HG02852 (cell line): ENCODE measurements at regions not wholly inside any gene's neighbourhood (a gene's known extent, or its start where the extent isn't known, plus 50 kb on each side); places are given as distances from the start of the nearest gene placed in this dataset.
"Not testable (repeated sequence)": the region's sequence is repeated elsewhere in the genome, so short reads cannot be mapped to it uniquely, and the experiment has no call there.

Experiments used
- ATAC-seq: cut with Tn5 transposase; IDR thresholded peaks from one replicate; pipeline ENCODE4 v1.9.1; 2021; ENCODE audit warnings: mild to moderate bottlenecking, moderate library complexity; ENCODE audit not compliant: unreplicated experiment

DNA sequence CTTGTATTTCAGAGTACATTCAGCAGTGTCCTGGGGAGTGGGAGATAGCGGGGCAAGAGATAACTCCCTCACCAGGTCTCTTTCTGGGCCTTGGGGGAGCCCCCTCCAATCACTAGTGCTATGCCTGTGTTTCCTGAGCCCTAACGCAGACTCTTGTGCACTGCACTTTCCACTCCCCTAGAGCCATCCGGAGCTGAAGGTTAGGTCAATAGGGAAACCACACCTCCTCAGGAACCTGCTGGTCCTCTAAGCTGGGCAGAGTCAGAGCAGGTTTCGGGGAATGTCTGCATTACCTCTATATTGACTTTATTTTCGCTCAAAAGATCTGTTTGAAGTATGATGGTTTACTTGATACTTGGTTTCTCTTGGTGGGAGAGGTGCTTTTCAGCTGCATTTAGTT lies 617.0 kb upstream of the ROBO1 start:
- no peak for ATAC-seq

DNA sequence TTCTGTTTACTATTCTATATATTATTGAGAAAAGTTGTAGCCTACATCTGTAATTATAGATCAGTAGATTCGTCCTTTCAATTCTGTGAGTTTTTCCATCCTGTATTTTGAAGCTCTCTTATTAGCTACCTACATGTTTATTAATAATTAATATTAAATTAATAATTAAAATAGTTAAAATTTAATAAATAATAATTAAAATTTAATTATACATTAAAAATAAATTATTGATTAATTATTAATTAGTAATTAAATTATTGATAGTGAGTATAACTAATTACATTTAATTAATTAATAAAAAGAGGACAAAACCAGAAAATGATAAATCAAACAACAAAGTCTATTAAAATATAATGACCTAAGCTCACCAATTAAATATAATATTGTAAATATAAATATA lies 606.6 kb upstream of the ROBO1 start:
- ATAC-seq = no peak

DNA sequence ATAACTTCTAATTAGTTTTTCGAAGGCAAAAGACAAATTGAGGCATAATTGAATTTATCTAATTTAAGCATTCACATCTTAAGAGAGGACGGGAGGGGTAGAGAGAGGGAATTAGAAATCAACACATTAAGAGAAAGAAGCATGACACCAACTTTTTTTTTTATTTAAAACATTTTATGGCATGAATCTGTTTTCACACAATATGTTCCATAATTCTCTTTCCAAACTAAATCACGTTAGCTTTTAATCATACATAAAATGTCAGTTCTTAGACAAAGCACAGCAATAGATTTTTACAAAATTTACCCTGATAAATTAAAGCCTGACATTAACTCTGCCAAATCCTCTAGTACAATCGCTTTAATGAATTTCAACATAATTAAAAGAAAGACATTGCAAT lies 600.8 kb upstream of the ROBO1 start:
- ATAC-seq = no peak

DNA sequence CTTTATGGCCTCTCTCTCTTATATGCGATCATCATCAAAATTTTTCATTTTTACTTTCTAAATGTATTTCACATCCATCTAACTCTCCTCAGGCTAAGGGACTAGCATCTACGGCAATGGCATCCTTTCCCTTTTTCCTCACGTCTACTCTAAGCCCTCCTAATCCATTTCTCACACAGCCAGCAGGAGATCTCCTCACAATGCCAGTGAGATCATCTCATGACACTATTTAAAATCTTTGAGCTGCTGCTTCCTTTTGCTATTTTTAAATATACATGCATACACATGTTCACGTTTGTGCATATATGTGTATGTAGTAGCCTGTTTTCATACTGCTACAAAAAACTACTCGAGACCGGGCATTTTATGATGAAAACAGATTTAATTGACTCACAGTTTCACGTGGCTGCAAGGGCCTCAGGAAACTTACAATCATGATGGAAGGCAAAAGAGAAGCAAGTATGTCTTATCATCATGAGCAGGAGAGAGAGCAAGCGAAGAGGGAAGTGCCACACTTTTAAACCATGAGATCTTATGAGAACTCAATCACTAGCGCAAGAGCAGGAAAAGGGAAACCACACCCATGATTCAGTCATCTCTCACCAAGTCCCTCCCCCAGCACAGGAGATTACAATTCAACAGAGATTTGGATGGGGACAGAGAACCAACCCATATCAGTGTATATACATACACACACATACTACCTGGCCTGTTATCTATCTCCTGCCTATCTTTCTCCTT lies 599.2 kb upstream of the ROBO1 start:
- ATAC-seq = no peak

DNA sequence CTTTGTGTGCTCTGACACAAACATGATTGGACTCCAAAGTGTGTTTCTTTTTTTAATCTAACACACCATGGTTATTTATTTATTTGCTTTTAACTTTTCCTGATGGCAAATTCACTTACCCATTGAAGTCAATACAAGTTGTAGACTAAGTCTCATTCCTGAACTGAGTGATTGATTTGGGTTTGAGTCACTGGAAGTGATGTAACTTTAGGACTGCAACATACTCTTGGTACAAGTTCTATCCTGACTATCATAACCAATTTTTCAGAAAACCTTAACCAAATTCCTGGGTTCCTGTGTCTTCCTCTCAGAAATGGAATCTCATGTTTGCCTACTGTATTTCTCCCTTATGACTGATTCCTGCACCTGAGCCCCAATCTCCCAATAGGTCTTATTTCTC lies 590.0 kb upstream of the ROBO1 start:
- ATAC-seq = no peak

DNA sequence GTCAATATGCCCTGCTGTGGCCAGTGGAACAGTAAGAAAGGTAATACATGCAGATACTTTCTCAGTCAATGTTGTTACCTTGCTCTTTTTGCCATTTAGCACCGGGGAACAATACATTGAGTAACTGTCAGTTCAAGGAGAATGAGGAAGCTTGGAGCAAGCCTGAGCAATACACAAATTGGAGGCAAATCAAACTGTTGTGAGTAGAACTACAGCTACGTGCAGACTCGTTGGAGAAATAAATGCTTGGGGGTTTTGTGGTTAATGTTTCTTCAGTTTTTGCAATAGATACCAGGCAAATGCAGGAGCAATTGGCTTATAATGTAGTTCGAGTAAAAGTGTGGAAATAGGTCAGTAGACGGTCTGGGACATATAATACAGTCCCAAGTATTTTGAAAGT lies 587.3 kb upstream of the ROBO1 start:
- no peak for ATAC-seq

DNA sequence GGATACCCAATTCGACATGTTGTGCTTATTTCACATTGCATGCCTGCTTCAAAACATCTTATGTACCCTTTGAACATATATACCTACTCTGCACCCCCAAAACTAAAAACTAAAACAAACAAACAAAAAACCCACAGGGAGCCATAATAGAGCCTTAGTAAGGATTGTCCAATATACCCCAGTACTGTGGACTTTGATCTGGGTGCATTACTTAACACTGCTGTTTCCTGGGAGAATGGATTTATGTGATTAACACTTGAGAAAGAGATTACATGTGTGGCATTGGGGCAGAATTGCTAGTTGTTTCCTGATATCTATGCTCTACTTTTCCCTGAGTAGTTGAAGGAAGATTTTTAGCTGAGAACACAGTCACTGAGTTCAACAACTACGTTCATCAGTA lies 583.4 kb upstream of the ROBO1 start:
- no peak for ATAC-seq

DNA sequence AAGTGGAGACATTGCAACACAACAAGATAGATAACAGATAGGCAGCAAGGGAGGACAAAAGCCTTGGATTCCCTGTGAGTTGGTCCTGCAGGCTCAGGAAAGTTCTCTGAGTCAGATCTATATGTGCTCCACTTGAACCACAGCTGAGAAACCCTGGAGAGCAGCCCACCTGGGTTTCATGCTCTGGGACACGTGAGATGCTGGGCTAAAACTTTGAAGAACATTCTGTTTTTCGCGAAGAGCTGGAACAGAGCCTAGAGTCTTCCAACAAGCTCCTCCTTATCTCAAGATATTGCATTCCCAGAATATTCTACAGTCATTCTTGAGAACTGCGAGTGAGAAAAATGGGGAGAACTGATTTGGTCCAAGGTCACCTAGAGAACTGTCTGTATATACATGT lies 583.0 kb upstream of the ROBO1 start:
- no peak for ATAC-seq

DNA sequence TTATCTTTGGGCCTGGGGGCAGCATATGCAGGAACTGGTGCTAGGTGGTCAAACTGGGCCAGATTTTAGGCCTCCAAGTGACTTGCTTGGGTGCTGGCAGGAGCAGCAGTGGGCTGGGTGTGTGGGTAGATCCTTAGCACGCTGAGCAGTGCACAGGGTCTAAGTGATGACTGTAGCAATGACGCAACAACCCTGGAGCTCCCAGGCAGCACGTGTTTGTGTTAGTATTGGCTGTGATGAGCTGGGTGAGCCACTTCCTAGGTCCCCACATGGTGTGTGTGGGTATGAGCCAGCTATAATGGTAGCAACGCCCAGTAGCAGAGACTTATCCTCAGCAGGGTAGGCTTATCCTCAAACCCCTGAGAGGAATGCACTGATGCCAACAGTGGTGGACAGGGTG lies 570.6 kb upstream of the ROBO1 start:
- no peak for ATAC-seq

DNA sequence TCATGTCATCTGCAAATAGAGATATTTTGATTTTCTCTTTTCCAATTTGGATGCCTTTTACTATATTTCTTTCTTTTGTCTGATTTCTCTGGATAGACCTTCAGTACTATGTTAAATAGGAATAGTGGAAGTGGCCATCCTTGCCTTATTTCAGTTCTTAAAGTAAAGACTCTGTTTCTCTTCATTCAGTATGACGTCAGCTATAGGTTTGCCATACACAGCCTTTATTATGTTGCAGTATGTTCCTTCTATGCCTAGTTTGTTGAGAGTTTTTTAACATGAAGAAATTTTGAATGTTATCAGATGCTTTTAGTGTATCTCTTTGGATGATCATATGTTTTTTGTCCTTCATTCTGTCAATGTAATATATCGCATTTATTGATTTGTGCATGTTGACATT lies 566.7 kb upstream of the ROBO1 start:
- no peak for ATAC-seq

DNA sequence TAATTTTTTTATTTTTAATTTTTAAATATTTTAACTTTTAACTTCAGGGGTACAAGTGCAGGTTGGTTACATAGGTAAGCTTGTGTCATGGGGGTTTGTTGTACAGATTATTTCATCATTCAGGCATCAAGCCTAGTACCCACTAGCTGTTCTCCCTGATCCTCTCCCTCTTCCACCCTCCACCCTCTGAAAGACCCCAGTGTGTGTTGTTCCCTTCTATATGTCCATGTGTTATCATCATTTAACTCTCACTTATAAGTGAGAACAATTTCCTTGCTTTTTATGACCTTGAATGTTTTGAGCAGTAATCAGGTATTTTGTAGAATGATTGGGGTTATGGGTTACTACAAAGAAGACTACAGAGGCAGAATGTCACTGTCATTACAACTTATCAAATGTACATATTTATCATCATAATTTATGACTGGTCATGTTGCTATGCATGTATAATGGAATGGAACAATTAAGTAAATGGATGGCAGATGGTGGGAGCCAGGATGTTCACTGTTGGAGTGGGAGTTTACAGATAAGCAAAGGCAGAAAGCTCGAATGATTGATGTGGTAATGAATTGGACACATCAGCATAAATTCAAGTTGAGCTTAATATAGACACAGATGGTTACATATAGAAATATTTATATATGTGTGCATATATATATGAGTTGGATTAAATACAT lies 563.8 kb upstream of the ROBO1 start:
- no peak for ATAC-seq

DNA sequence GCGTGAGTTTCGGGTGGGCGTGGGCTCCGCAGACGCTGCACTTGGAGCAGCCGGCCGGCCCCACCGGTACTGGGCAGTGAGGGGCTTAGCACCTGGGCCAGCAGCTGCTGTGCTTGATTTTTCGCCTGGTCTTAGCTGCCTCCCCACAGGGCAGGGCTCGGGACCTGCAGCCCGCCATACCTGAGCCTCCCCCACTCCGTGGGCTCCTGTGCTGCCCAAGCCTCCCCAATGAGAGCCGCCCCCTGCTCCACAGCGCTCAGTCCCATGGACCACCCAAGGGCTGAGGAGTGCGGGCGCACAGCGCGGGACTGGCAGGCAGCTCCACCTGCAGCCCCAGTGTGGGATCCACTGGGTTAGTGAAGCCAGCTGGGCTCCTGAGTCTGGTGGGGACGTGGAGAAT lies 546.7 kb upstream of the ROBO1 start:
- ATAC-seq = not testable (repeated sequence)

DNA sequence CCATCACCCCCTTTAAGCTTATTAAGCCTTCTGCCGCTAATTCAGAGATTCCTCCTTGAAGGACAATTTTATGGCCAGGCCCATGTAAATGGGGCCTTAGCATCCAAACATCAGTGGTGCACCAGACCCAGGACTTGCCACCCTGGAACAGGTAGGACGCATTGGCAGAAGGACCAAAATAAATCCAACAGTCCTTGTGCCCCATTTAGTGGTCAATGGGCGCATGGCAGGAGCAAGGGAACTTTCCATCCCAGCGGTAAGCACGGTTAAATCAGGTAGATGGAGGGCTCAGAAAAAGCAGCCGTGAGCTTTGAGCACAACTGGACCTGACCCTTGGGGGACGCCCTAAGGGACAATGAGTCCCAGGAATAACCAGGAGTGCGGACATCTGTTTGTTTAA lies 540.8 kb upstream of the ROBO1 start:
- no peak for ATAC-seq

DNA sequence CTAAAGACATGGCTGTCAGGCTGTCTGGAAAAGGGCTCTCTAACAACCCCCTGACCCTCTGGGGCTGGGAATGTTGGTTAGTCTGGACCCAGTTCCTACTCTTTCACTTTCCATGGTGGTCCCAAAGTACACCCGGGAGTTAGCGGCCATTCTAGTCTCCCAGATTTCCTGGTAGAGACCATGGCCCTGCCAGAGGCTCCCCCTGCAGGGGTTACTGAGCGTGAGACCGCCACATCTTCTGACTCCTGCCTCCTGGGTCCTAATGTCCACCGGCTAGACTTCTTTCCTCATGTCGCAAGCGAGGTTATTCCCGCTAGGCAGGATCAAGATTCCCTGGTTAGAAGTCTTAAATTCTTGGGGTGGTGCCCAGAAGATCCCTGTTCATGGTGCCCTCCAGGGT lies 540.0 kb upstream of the ROBO1 start:
- ATAC-seq = no peak

DNA sequence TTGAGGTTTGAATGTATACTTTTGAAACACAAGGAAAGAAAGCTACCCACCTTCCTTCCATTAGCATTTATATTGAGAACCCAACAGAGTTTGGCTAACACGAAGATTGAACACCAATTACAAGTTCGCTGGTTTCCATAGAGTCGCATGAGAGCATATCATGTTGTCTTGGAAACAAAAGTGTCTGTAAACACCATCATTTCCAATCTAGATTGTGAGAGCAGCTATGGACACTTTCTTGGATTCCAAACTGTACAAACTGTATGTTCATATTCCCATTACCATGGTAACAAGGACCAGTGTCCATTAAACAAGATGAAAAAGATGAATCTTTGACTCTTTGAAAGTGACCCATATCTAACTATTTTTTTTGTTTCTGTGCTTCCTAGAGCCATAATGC lies 529.9 kb upstream of the ROBO1 start:
- no peak for ATAC-seq

DNA sequence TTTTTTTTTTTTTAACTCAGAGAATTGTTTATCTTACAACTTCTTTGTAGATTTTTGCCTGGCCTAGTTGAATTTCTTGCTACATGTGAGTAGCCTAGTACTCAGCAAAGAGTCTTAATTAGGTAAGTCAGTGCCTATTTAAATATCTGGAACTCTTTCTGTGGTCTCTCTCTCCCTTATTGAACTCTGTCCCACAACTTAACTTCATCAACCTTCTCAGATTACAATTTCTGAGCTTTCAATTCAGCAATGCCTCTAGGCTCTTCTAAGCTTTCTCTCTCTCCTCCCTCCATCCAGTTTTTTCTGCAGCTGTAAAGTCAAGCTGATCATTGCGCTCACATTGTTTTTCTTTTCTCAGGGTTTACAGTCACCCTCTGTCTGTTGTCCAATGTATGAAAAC lies 517.6 kb upstream of the ROBO1 start:
- no peak for ATAC-seq

DNA sequence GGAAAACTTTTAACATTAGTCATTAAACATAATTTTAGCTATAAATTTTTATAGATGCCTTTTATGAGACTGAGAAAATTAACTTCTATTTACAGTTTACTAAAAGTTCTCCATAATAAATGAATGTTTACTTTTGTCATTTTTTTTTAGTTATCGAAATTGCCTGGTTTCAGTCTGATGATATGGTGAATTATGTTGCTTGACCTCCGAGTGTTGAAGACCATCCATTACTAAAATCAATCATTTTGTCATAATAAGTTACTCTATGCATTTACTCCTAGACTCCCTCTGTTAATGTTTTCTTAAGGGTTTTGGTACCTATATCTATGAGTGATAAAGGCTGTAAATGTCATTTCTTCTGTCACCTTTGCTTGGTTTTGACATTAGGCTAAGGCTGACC lies 516.0 kb upstream of the ROBO1 start:
- no peak for ATAC-seq

DNA sequence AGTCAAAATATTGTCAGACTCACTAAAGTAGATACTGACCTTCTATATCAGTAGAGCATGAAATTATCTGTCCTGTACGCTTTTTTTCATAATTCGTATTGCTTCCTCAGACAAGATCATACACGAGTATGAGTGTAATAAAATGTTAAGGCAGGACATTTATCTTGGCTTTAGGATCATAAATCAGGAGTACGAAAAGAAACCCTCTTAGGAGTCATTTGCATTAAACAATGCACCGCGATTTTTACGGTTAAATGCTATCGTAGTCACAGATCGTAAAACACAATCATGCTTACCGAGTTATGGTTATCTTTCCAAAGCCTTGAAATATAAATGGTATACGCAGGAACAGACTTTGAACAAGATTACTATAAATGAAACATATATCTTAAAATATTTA lies 510.3 kb upstream of the ROBO1 start:
- ATAC-seq = no peak

DNA sequence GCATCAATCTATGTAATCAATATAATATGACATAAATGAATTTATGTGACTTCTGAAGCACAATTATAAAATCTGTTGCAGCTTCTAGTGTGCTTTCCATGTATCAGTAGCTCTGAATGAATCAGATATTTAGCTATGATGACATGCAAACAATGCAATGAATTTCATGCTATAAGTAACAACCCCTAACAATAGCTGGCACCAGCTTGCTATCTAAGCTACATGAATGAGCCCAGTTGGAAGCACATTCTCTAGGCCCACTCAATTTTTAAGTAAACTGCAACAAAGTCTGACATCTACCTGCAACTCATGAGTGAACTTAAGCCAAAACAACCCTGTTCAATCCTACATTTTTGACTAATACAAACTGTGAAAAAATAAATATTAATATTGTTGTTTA lies 507.3 kb upstream of the ROBO1 start:
- ATAC-seq = no peak

DNA sequence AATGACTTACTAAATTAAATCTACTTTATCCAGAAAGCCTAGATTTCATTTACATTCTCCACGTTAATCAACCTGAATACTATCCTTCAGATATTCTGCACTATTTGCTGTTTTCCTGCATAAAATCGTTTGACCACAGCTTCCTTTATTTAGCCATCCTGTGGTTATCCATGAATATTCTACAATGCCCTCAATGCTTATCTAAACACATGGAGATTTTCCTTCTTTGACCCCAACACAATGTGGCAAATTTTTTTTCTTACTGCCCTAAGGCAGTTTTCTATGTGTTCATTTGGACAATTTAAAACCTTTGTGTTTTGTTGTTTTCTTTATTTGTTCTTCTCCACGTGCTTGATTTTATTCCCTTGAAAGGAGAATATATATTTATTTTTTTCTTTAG lies 495.5 kb upstream of the ROBO1 start:
- no peak for ATAC-seq

DNA sequence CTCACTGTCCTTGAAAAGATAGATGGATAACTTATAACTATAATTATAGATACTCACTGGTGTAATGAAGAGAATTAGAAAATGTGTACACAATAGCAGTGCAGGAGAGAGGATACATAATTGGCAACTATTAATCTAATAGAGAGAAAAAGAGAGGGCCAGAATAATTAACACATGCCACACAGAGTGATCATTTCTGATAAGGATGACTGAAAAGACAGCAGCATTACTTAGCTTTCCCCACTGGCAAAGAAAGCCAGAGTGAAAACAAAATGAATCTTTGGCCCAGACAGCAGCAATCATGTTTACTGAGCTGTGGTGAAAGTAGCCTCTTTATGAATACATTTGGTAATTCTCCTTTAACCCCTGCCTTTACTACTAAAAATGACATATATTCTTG lies 493.3 kb upstream of the ROBO1 start:
- ATAC-seq = no peak

DNA sequence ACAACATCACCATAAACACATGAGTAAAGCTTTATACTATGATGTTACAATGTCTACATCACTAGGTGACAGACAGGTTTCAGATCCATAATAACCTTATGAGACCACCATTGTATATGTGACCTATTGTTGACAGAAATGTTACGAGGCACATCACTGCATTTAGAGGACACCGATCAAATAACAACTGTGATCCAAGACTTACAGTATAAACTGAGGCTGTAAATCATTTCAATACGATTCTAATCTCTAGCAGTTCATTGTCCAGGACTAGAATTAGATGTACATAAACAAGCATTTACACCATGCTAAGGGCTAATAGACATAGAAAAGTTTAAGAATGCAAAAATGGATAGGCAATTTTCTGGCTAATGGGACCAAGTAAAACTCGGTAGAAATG lies 491.9 kb upstream of the ROBO1 start:
- ATAC-seq = no peak

DNA sequence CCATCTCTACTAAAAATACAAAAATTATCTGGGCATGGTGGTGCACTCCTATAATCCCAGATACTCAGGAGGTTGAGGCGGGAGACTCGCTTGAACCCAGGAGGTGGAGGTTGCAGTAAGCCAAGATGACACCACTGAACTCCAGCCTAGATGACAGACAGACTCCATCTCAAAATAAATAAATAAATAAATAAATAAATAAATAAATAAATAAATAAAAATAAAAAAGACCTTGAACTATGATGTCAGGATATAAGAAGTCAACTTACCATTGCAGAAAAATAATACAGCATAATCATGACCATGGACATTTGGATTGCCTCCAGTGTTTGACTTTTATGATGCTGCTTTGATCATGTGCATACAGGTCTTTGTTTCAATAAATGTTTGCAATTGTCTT lies 484.3 kb upstream of the ROBO1 start:
- ATAC-seq = no peak
